ENCODE measurements at regions not wholly inside any gene's neighbourhood (a gene's known extent, or its start where the extent isn't known, plus 50 kb on each side); places are given as distances from the start of the nearest gene placed in this dataset.
"Not testable (repeated sequence)": the region's sequence is repeated elsewhere in the genome, so short reads cannot be mapped to it uniquely, and the experiment has no call there.

DNA sequence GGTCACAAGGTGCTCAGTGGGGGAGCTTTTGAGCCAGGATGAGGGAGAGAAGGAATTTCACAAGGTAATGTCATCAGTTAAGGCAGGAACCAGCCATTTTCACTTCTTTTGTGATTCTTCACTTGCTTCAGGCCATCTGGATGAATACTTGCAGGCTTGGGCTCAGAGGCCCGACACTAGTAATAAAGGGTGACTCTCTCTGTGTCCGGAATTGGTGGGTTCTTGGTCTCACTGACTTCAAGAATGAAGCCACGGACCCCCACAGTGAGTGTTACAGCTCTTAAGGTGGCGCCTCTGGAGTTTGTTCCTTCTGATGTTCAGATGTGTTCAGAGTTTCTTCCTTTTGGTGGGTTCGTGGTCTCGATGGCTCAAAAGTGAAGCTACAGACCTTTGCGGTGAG, 131.8 kb upstream of the RXFP2 start:
- not testable (repeated sequence) for DNase-seq (ENCODE audit: low spot score)

DNA sequence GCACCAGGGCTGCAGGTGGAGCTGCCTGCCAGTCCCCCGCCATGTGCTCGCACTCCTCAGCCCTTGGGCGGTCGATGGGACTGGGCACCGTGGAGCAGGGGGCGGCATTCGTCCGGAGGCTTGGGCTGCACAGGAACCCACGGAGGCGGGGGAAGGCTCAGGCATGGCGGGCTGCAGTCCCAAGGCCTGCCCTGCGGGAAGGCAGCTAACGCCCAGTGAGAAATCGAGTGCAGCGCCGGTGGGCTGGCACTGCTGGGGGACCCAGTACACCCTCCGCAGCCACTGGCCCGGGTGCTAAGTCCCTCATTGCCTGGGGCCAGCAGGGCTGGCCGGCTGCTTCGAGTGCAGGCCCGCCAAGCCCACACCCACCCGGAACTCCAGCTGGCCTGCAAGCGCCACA, 130.5 kb upstream of the RXFP2 start:
- DNase-seq (ENCODE audit: low spot score), result not testable (repeated sequence)

GRCh38 chr13:31610270-31610998, 128.9 kb upstream of the RXFP2 start:
- no peak for DNase-seq (ENCODE audit: low spot score)

DNA sequence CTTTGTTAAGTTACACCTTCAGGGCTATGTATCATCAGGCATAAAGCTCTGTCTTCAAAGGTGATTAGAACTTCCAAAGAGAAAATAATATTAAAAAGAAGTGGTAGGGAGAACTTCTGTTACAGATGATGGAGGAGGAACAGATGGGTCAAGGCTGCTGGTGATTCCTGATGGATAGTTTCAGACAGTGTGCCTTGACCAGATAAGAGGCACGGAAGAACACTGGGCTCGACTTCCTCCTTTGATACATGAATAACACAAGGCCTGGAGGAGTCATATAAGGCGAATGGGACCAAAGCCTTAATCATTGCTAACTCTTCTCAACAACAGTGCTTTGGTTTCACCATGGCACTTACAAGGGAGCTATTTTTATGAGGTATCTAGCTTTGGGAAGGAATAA, 128.1 kb upstream of the RXFP2 start:
- no peak for DNase-seq (ENCODE audit: low spot score)

- DNase-seq (ENCODE audit: low spot score), result no peak
These were observed 125.3 kb upstream of the RXFP2 start for GRCh38 chr13:31614073-31614472.

DNA sequence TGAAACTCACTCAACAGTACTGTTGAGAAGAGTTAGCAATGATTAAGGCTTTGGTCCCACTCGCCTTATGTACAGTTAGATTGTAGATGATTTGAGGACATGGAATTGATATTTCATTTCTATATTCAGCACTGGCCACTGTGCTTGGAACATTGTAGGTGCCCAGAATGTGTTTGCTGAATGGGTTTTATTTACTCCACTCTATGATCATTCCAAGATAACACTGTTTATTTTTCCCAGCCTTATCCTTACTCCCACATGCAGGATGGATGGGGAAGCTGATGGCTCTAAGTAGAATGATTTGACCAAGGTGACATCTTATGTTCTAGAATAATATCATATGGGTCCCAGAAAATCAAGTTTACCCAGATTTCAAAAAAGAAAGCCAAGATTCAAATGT, 124.6 kb upstream of the RXFP2 start:
- no peak for DNase-seq (ENCODE audit: low spot score)

GRCh38 chr13:31625115-31625514, 114.2 kb upstream of the RXFP2 start:
- DNase-seq (ENCODE audit: low spot score), result peak; percentile 26

DNA sequence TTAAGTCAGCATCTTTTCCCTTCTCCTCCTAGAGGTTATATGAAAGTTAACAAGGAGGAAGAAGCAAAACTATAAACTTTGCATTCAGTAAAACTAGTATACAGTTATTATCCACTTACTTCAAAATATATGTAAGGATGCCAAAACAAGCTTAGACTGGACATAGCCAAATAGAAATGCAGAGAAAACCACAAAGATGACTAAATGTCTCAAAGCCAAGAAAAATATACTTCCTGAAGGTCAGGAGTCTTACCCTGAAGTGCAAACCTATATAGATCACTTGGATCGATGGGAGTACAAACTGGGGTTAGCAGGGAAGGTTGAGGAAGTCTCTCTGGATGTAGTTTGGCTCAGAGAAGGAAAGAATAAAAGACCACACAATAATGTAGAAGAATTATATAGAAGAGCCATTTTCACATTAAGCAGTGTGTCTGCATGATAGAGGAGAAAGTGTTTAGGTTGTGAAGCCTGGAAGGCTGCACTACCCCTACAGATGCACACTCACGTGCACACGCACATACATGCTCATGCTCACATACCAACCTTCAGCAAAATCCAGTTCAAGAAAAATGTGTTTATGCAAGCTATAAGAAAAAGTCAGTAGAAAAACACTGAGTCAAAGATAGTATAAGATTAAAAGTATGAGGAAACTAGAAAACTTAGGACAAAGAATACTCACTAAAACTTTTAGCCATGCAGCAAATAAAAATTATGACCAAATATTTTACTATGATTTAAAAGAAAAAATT, 112.1 kb upstream of the RXFP2 start:
- peak; percentile 8 for DNase-seq (ENCODE audit: low spot score)

DNA sequence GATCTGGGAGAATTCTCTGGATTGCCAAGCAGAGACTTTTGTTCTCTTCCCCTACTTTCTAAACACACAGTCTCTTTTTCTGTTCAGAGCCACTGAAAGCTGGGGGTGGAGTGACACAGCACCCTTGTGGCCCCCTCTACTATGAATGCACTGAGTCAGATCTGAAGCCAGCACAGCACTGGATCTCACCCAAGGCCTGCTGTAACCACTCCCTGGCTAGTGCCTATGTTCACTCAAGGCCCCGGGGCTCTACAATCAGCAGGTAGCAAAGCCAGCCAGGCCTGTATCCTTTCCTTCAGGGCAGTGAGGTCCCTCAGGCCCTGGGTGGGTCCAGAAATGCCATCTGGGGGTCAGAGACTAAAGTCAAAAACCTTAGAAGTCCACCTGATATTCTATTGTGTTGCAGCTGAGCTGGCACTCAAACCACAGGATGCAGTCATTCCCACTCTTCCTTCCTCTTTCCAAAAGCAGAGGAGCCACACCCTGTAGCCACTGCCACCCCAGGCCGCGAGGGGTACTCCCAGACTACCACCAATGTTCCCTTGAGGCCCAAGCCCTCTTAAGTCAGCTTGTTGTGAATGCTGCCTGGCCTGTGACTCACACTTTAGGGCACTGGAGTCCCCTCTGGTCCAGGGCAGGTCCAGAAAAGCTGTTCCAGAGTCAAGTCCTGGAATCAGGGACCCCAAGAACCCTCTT, 110.1 kb upstream of the RXFP2 start:
- DNase-seq (ENCODE audit: low spot score), result peak; percentile 12

GRCh38 chr13:31631071-31631470, 108.3 kb upstream of the RXFP2 start:
- no peak for DNase-seq (ENCODE audit: low spot score)

- no peak for DNase-seq (ENCODE audit: low spot score)
These were observed 107.6 kb upstream of the RXFP2 start for GRCh38 chr13:31631746-31632145.

GRCh38 chr13:31638577-31638976, 100.7 kb upstream of the RXFP2 start:
- DNase-seq (ENCODE audit: low spot score), result peak; percentile 79

DNA sequence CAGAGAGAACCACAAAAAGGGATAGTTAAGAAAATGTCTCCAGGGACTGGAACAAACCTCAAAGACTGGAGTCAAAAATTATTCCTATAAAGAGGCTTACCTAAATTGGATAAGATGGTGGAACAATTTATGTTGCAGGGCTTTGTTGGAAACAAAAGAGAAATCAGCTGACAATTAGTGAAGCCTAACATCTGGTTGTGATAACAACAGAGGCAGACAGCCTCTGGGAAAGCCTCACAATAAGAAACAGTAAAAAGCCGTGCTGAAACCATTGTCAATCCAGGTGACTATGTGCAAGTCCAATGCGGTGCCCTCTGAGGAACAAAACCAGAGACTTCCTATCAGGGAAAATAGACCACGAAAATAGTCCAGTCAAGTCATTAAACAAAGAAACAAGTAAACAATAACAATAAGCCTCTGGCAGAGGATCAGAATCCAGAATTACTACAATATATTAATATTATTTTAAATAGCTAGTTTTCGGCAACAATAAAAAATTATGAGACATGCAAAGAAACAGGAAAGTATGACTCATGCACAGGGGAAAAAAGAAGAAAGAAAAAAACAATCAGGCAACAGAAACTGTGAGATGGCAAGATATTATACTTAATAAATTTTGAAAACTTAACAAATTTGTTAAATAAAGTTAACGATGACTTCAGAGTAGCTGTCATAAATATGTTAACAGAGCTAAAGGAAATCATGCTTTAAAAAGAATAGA, 99.7 kb upstream of the RXFP2 start:
- DNase-seq (ENCODE audit: low spot score), result peak; percentile 14

DNA sequence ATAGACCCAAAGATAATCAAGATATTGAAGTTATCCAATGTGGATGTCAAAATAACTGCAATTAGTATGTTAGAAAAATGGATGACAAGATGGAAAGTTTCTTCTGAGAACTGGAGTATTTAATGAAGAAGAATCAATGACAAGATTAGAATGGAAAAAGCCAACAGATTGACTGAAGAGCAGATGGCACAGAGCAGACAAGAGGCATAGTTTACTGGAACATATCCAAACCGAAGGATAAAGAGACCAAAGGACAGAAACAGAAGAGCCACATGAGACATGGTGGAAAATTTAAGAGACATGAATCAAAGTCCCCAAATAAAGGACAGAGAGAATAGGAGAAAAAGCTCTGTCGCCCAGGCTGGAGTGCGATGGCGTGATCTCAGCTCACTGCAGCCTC, 89.6 kb upstream of the RXFP2 start:
- no peak for DNase-seq (ENCODE audit: low spot score)

GRCh38 chr13:31653730-31654129, 85.6 kb upstream of the RXFP2 start:
- DNase-seq (ENCODE audit: low spot score), result no peak

DNA sequence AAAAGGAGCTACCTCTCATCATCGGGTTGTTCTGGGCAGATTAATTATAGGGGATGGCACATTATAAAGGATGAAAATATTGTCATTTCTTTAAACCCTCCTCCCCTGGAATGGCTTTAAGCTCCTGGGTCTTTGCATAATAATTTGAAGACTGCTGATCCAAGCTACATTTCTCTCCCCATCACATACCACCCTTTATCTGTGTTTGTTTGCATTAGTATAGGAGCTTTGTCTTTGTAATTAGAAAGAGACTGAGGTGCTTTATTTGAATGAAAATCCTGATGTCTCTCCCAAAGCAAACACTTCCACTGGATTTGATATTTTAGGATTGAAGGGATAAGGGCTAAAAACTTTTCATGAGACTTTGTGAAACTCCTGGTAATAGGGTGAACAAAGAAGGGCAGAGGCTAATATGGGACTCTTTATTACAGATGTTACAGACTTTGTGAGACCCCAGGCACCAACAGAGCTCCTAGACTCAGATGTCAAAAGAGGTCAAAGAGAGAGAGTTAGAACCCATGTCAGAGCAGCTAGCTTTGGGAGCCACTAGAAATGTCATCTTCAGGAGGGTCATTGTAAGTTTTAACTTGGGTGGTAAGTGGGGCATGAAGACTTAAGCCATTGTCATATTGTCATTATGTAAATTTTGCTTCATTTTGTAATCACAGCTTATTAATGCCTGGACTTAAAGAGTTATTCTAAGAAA, 75.3 kb upstream of the RXFP2 start:
- DNase-seq (ENCODE audit: low spot score), result no peak

DNA sequence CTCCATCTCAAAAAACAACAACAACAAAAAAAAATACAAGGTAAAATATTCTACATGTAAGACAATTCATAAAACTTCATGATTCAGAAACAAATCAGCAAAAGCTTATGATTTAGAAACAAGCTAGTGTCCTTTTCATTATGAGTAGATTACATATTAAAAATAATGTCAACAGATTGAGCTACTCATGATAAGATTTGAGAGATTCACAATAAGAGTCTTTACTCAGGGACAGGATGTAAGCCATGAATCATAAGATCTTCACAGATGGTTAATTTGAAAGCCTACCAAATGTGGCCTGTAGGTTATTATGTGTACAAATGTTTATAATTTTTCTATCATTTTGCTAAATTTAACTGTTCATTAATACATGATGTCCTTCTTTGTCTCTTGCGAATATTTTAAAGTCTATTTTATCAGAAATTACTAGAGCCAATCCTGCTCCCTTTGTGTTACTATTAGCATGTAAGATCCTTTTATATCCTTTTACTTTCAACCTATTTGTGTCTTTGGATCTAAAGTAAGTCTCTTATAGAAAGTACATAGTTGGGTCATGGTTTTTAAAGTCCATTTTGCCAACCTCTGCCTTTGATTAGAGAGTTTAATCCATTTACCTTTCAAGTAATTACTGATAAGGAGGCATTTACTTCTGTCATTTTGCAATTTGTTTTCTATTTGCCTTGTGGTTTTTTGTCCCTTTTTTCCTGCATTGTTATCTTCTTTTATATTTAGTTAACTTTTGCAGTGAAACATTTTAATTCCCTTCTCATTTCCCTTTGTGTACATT, 68.3 kb upstream of the RXFP2 start:
- DNase-seq (ENCODE audit: low spot score), result peak; percentile 42

DNA sequence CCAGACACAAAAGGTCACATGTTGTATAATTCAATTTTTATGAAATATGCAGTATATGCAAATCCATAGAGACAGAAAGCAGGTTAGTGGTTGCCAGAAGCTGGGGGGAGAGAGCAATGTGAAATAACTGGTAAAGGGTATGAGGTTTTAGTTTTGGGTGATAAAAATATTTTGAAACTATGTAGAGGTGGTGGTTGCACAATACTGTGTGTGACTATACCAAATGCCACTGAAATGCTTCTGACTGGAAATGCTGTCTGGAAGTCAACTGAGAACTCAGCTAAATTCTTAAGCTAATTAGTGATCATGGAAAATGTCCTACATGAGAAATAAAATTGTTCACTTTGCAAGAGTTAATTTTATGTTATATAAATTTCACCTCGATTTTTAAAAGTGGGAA, 65.3 kb upstream of the RXFP2 start:
- DNase-seq (ENCODE audit: low spot score), result peak; percentile 67

DNA sequence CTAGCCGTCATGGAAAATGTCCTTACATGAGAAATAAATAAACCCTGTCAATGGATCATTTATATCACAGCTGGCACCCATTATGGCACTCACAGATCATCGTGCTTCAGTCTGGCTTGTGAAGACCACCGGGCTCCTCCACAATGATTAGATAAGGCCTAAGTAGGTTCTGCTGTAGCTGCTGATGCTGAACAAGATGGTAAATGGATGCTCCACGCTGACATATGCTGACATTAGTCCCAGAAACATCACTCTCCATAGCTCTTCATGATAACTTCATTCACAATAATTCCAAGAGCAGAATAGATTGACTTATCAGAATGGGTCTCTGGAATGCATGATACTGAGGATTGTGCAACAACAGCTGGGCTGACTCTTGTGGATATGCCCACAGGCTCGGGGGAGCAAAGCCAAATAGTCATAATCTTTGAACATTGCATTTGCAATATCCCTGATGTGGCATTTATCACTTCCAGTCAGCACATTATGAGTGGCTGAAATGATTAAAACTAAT, 63.8 kb upstream of the RXFP2 start:
- peak; percentile 62 for DNase-seq (ENCODE audit: low spot score)

DNA sequence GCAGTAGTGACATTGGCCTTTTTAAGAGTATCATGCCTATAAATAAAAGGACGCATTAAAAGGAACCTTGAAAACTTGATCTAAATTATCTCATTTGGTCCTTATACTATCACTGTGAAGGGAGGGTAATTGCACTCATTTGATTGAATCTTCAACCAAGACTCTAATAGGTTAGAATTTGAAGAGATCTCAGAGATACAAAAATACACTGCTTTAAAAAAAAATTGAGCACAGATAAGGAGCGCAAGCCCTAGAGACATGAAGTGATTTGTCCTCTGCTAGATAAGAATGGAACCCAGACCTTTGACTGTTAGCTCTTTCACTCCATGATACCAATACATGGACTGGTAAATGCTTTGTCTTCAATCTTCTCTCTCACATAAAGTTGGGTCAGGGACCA, 58.2 kb upstream of the RXFP2 start:
- DNase-seq (ENCODE audit: low spot score), result no peak

- no peak for DNase-seq (ENCODE audit: low spot score)
These were observed 54.9 kb upstream of the RXFP2 start for GRCh38 chr13:31684466-31684865.
